H1 (cell line): ENCODE measurements at regions not wholly inside any gene's neighbourhood (a gene's known extent, or its start where the extent isn't known, plus 50 kb on each side); places are given as distances from the start of the nearest gene placed in this dataset.

Source experiments
- CTCF ChIA-PET: fragments of 300-600 bp; sonication (Branson Sonifier 250); formaldehyde crosslinking; loops from one replicate; lab custom pipeline; 2021; ENCODE audit not compliant: partially characterized antibody; lab: Charles Lee
- POLR2A ChIA-PET: fragments of 300-600 bp; sonication (Branson Sonifier 250); formaldehyde crosslinking; loops from one replicate; lab custom pipeline; 2021; ENCODE audit warnings: inconsistent platforms; ENCODE audit not compliant: partially characterized antibody; lab: Charles Lee
- DNase-seq, 2 experiments: peaks; one replicate each; pipeline versions ENCODE4 v3.0.0 to v3.0.0-alpha.2; 2010 to 2022; ENCODE audit warnings: low spot score in 2 of 2, low read depth in 1 of 2, mixed read lengths in 1 of 2
- FAIRE-seq: peaks from 2 replicates; lab custom pipeline; 2011; peaks lifted over from hg19 to GRCh38; lab: Jason Lieb, UNC
- H2AFZ ChIP-seq: 2 replicates; pipeline ENCODE4 v1.8.1; 2012; ENCODE audit warnings: low read length, inconsistent platforms
- H2AK5ac ChIP-seq: 2 replicates; pipeline ENCODE4 v1.6.1; 2013; ENCODE audit warnings: low read depth, low read length
- H2BK120ac ChIP-seq: replicated peaks from 2 replicates; pipeline ENCODE3; 2013; ENCODE audit warnings: low read depth, low read length, inconsistent platforms
- H2BK12ac ChIP-seq: 2 replicates; pipeline ENCODE4 v1.6.1; 2013; ENCODE audit warnings: low read depth, low read length
- H2BK15ac ChIP-seq: 2 replicates; pipeline ENCODE4 v1.6.1; 2013; ENCODE audit warnings: low read length
- H2BK20ac ChIP-seq: 2 replicates; pipeline ENCODE4 v1.6.1; 2013; ENCODE audit warnings: low read length
- H2BK5ac ChIP-seq: 2 replicates; pipeline ENCODE4 v1.6.1; 2013; ENCODE audit warnings: low read depth, low read length
- H3K14ac ChIP-seq: 2 replicates; pipeline ENCODE4 v1.6.1; 2013; ENCODE audit warnings: inconsistent platforms; ENCODE audit not compliant: insufficient read length
- H3K18ac ChIP-seq: 2 replicates; pipeline ENCODE4 v1.6.1; 2013; ENCODE audit warnings: low read length; ENCODE audit errors: extremely low read depth
- H3K23ac ChIP-seq: 2 replicates; pipeline ENCODE4 v1.6.1; 2013; ENCODE audit warnings: inconsistent platforms; ENCODE audit not compliant: insufficient read length
- H3K23me2 ChIP-seq: 2 replicates; pipeline ENCODE4 v1.6.1; 2013; ENCODE audit warnings: low read depth, low read length
- H3K27ac ChIP-seq: 2 replicates; pipeline ENCODE4 v1.6.1; 2011; ENCODE audit warnings: low read depth, low read length, inconsistent platforms
- H3K27me3 ChIP-seq, 4 experiments: replicated peaks in 1 of 4; 1 replicate in 1 of 4; 2 replicates in 3 of 4; pipeline versions ENCODE4 v1.6.1 to v1.8.1; 2011 to 2013; ENCODE audit warnings: low read length in 3 of 4, mild to moderate bottlenecking in 3 of 4, inconsistent platforms in 2 of 4, mixed read lengths in 2 of 4, moderate library complexity in 1 of 4; ENCODE audit not compliant: control insufficient read depth in 3 of 4, insufficient read depth in 3 of 4; ENCODE audit errors: extremely low read depth in 1 of 4
- H3K36me3 ChIP-seq, 4 experiments: 2 replicates each; pipeline versions ENCODE4 v1.6.1 to v1.8.1; 2011 to 2013; ENCODE audit warnings: mild to moderate bottlenecking in 4 of 4, low read length in 3 of 4, moderate library complexity in 2 of 4, control low read depth in 1 of 4, inconsistent platforms in 1 of 4; ENCODE audit not compliant: insufficient read depth in 4 of 4, control insufficient read depth in 2 of 4
- H3K4ac ChIP-seq: replicated peaks from 2 replicates; pipeline ENCODE3; 2013; ENCODE audit warnings: low read length, low read depth, mixed read lengths, inconsistent platforms; ENCODE audit not compliant: insufficient read length
- H3K4me1 ChIP-seq, 4 experiments: replicated peaks in 1 of 4; 1 replicate in 1 of 4; 2 replicates in 3 of 4; pipeline versions ENCODE4 v1.6.1 to v1.8.1; 2011 to 2013; ENCODE audit warnings: low read length in 3 of 4, inconsistent platforms in 2 of 4, mixed read lengths in 1 of 4; ENCODE audit not compliant: insufficient read depth in 4 of 4, control insufficient read depth in 3 of 4
- H3K4me2 ChIP-seq, 2 experiments: 2 replicates each; pipeline versions ENCODE4 v1.6.1 to v1.8.1; 2011 to 2013; ENCODE audit warnings: low read depth in 2 of 2, low read length in 2 of 2, control low read depth in 1 of 2, inconsistent platforms in 1 of 2, mild to moderate bottlenecking in 1 of 2; ENCODE audit not compliant: insufficient read depth in 1 of 2
- H3K4me3 ChIP-seq, 4 experiments: fragments of 200-600, 300-600 bp in 1 of 4; sonication (generic), shearing (Covaris generic), sonication (Bioruptor Twin) in 1 of 4; 2 replicates each; pipeline versions ENCODE4 v1.5.1 to v1.8.1; 2011 to 2016; ENCODE audit warnings: low read length in 4 of 4, low read depth in 3 of 4, control low read depth in 2 of 4, inconsistent platforms in 2 of 4, mild to moderate bottlenecking in 2 of 4, mixed read lengths in 1 of 4, moderate library complexity in 1 of 4; ENCODE audit not compliant: insufficient read depth in 2 of 4; ENCODE audit errors: extremely low read depth in 1 of 4
- H3K56ac ChIP-seq: replicated peaks from 2 replicates; pipeline ENCODE3; 2013; ENCODE audit warnings: low read depth, mild to moderate bottlenecking, mixed read lengths, low read length, inconsistent platforms; ENCODE audit not compliant: insufficient read length
- H3K79me1 ChIP-seq: 2 replicates; pipeline ENCODE4 v1.6.1; 2013; ENCODE audit warnings: low read depth, low read length, control low read depth
- H3K79me2 ChIP-seq, 2 experiments: 2 replicates each; pipeline versions ENCODE4 v1.6.1 to v1.8.1; 2012 to 2013; ENCODE audit warnings: low read length in 2 of 2, mild to moderate bottlenecking in 2 of 2, inconsistent platforms in 1 of 2; ENCODE audit not compliant: insufficient read depth in 2 of 2, control insufficient read depth in 1 of 2
- H3K9ac ChIP-seq, 4 experiments: replicated peaks in 1 of 4; 1 replicate in 1 of 4; 2 replicates in 3 of 4; pipeline versions ENCODE4 v1.6.1 to v1.8.1; 2011 to 2013; ENCODE audit warnings: low read depth in 3 of 4, low read length in 3 of 4, control low read depth in 2 of 4, mild to moderate bottlenecking in 2 of 4, moderate library complexity in 2 of 4, inconsistent platforms in 1 of 4; ENCODE audit errors: extremely low read depth in 1 of 4
- H3K9me3 ChIP-seq, 2 experiments: 2 replicates each; pipeline versions ENCODE4 v1.6.1 to v1.8.1; 2012 to 2013; ENCODE audit warnings: mild to moderate bottlenecking in 2 of 2, moderate library complexity in 2 of 2, control low read depth in 1 of 2, inconsistent platforms in 1 of 2, low read depth in 1 of 2, low read length in 1 of 2, mixed read lengths in 1 of 2; ENCODE audit not compliant: insufficient read depth in 2 of 2
- H4K20me1 ChIP-seq, 2 experiments: replicated peaks in 1 of 2; 2 replicates each; pipeline versions ENCODE3 to v1.8.1; 2011 to 2013; ENCODE audit warnings: inconsistent platforms in 2 of 2, low read length in 2 of 2, mild to moderate bottlenecking in 1 of 2; ENCODE audit not compliant: insufficient read depth in 2 of 2, control insufficient read depth in 1 of 2
- H4K5ac ChIP-seq: 2 replicates; pipeline ENCODE4 v1.6.1; 2013; ENCODE audit warnings: low read length, low read depth, mixed read lengths, inconsistent platforms; ENCODE audit not compliant: insufficient read length
- H4K8ac ChIP-seq: 2 replicates; pipeline ENCODE4 v1.8.0; 2013; ENCODE audit warnings: mild to moderate bottlenecking, moderate library complexity, low read length, inconsistent platforms; ENCODE audit not compliant: insufficient read depth; ENCODE audit errors: extremely low read depth
- H4K91ac ChIP-seq: replicated peaks from 2 replicates; pipeline ENCODE3; 2013; ENCODE audit warnings: low read length, mixed read lengths, inconsistent platforms; ENCODE audit not compliant: insufficient read length
- EP300 ChIP-seq, 2 experiments: IDR thresholded peaks; 1 replicate in 1 of 2; 2 replicates in 1 of 2; pipeline ENCODE4 v1.6.1; 2011 to 2012; ENCODE audit warnings: low read depth in 2 of 2, low read length in 2 of 2, mild to moderate bottlenecking in 2 of 2, borderline replicate concordance in 1 of 2, inconsistent platforms in 1 of 2, moderate library complexity in 1 of 2
- NRF1 ChIP-seq: IDR thresholded peaks from 2 replicates; pipeline ENCODE4 v1.6.1; 2011; ENCODE audit warnings: mild to moderate bottlenecking, low read depth, low read length, improper control_type of control experiment
- RNF2 ChIP-seq: fragments of 200-900, 300-1000 bp; sonication (generic); IDR thresholded peaks from 2 replicates; pipeline ENCODE4 v1.7.1; 2016; ENCODE audit warnings: borderline replicate concordance, low read depth, mild to moderate bottlenecking, antibody characterized with exemption, low read length; ENCODE audit not compliant: poor library complexity, severe bottlenecking; ENCODE audit errors: missing control alignments
- WGBS, 2 experiments: shearing (Covaris generic) in 1 of 2; methylation state at CpG; one replicate each; pipeline versions ENCODE4 v1.1.6 to v1.1.7; 2013 to 2015; ENCODE audit warnings: low lambda C conversion rate in 2 of 2, mixed read lengths in 2 of 2, inconsistent platforms in 1 of 2, low coverage in 1 of 2, missing lambda C conversion rate in 1 of 2; ENCODE audit not compliant: insufficient replicate concordance in 2 of 2, insufficient coverage in 1 of 2, insufficient read length in 1 of 2; ENCODE audit errors: extremely low coverage in 1 of 2, missing lambda C conversion rate in 1 of 2; 5-methylcytosine and 5-hydroxymethylcytosine counted together

GRCh38 chr3:168532135-168532534 lies 436.4 kb upstream of the GOLIM4 start:
- peak overlapping the region; percentile 87; the same call in 1 of the 2 replicates for H2BK20ac ChIP-seq
- peak overlapping the region; percentile 14 to 53; a peak in 3 of 4 replicates for H3K4me2 ChIP-seq
- H3K23me2 ChIP-seq, result no peaks in the 10 kb centered on the region
- H4K5ac ChIP-seq, result no peak overlapping the region
- no peaks in the 10 kb centered on the region for H4K20me1 ChIP-seq
- H2BK120ac ChIP-seq, result peak overlapping the region; percentile 91
- H3K4ac ChIP-seq, result peak overlapping the region; percentile 69
- FAIRE-seq, result peak; percentile 24
- H3K14ac ChIP-seq, result no peak overlapping the region
- H3K79me2 ChIP-seq, result no peaks in the 10 kb centered on the region
- peaks cover 3 to 11% (median 9%) of the 10 kb centered on the region in 4 experiments; a peak in 5 of 7 replicates for H3K4me1 ChIP-seq
- H3K9me3 ChIP-seq, result no peaks in the 10 kb centered on the region
- H2BK15ac ChIP-seq, result no peak overlapping the region
- no peak overlapping the region for H4K8ac ChIP-seq
- DNase-seq, result no peak
- no peak overlapping the region for H3K56ac ChIP-seq
- peak overlapping the region; percentile 20; the same call in 1 of the 2 replicates for H3K27ac ChIP-seq
- no peak overlapping the region for H3K9ac ChIP-seq
- H2AK5ac ChIP-seq, result no peak overlapping the region
- H3K27me3 ChIP-seq, result peaks cover 0 to 1% (median 0%) of the 10 kb centered on the region in 4 experiments; a peak in 1 of 7 replicates
- H3K79me1 ChIP-seq, result no peaks in the 10 kb centered on the region
- WGBS, 2 experiments, result 28% methylated on average over 1 of the region's 1 CpG; no CpG with 5 or more reads in 1 of the 2 experiments
- ChIA-PET POLR2A (no interaction called here), CTCF (interaction anchor here (1.0 to 1.9 kb wide), 3 partner anchors 13 to 21 kb away, joined by 3 to 7 read pairs (median 6); no protein-coding TSS in a partner anchor)
- no peak overlapping the region for H2AFZ ChIP-seq
- H3K18ac ChIP-seq, result no peak overlapping the region
- peak overlapping the region; percentile 34; the same call in 1 of the 2 replicates for H2BK12ac ChIP-seq
- H3K4me3 ChIP-seq, result peak overlapping the region in 1 of 4 experiments; percentile 2; a peak in 1 of 8 replicates
- H2BK5ac ChIP-seq, result peak overlapping the region; percentile 60; the same call in 1 of the 2 replicates
- no peaks in the 10 kb centered on the region for H3K36me3 ChIP-seq
- H4K91ac ChIP-seq, result peak overlapping the region; percentile 95
- H3K23ac ChIP-seq, result no peak overlapping the region
- TF ChIP-seq NRF1 (no peak), RNF2 (no peak), EP300 (IDR thresholded peaks at IDR 0.05; ENCODE audit: borderline replicate concordance in 1 of 2, low read depth in 2 of 2, low read length in 2 of 2) (0 out of 3 replicates have a peak, but pooled peaks of 1 of the 2 experiments have one; percentile 39)
